SU-DHL-6 (cell line): ENCODE measurements at regions not wholly inside any gene's neighbourhood (a gene's known extent, or its start where the extent isn't known, plus 50 kb on each side); places are given as distances from the start of the nearest gene placed in this dataset.

ENCODE experiments used
- EZH2phosphoT487 ChIP-seq: fragments of 200-600 bp; sonication (generic), shearing (Covaris generic); conservative IDR thresholded peaks from 2 replicates; pipeline ENCODE4 v1.6.1; 2018; ENCODE audit warnings: mild to moderate bottlenecking, antibody characterized with exemption, low read length, moderate library complexity, mixed read lengths
- TF ChIP-seq, protein P1 (sequence below): fragments of 200-600 bp; sonication (generic); IDR thresholded peaks from one replicate; pipeline ENCODE4 v1.5.1; 2017; ENCODE audit warnings: antibody characterized with exemption, mild to moderate bottlenecking, low read length, moderate library complexity; ENCODE audit not compliant: insufficient read depth, poor library complexity, severe bottlenecking

DNA sequence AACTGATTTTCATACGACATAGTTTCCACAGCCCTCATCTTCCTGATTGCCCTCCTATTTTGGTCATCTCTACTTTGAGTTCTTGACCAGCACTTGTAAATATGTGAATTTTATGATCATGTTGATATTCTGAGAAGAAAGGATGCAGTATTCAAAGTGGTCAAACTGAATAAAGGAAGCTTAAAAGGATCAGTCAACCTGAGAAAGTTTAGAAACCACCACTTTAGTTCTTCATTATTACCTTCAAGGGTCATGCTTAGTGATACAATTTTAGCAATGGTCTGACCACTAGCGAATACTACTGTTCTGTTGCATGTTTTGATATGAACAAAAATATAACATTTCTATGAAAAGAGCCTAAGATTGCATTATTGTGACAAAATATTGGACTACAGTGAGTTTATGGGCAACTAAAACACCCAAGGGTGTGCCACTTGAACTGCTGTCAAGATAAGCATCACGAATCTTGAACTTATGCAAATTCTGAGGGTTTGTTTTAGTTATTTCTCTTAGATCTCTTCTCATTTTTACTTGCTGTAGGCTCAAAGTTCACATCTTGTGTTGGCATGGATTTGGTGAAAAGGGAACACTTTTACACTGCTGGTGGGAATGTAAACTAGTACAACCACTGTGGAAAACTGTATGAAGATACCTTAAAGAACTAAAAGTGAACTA is 247.7 kb downstream of the IPMK start:
- TF ChIP-seq, protein P1, sequence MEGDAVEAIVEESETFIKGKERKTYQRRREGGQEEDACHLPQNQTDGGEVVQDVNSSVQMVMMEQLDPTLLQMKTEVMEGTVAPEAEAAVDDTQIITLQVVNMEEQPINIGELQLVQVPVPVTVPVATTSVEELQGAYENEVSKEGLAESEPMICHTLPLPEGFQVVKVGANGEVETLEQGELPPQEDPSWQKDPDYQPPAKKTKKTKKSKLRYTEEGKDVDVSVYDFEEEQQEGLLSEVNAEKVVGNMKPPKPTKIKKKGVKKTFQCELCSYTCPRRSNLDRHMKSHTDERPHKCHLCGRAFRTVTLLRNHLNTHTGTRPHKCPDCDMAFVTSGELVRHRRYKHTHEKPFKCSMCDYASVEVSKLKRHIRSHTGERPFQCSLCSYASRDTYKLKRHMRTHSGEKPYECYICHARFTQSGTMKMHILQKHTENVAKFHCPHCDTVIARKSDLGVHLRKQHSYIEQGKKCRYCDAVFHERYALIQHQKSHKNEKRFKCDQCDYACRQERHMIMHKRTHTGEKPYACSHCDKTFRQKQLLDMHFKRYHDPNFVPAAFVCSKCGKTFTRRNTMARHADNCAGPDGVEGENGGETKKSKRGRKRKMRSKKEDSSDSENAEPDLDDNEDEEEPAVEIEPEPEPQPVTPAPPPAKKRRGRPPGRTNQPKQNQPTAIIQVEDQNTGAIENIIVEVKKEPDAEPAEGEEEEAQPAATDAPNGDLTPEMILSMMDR, result no peak
- no peak for TF ChIP-seq EZH2phosphoT487
